Pancreas (tissue), 10 donors: ENCODE measurements at regions not wholly inside any gene's neighbourhood (a gene's known extent, or its start where the extent isn't known, plus 50 kb on each side); places are given as distances from the start of the nearest gene placed in this dataset.

Experiments
- ATAC-seq, 4 donors: fragments of 200-7000 bp; cut with Tn5 transposase; one replicate each; pipeline versions ENCODE4 v1.8.0 to v1.9.1; 2020; ENCODE audit warnings: mild to moderate bottlenecking in 4 of 4, moderate library complexity in 4 of 4
- DNase-seq, 6 donors: peaks; one replicate each; pipeline ENCODE4 v3.0.0-alpha.2; 2020
- FAIRE-seq: peaks from 2 replicates; lab custom pipeline; 2012; peaks lifted over from hg19 to GRCh38; lab: Jason Lieb, UNC
- H3K27ac ChIP-seq, 4 donors: fragments of 200-600 bp; sonication (generic); 1 replicate in 3 of 4; 2 replicates in 1 of 4; pipeline versions ENCODE4 v1.5.0 to v1.8.0; 2020
- H3K27me3 ChIP-seq, 4 donors: fragments of 200-600 bp; one replicate each; pipeline ENCODE4 v1.8.0; 2021
- H3K36me3 ChIP-seq, 3 donors: fragments of 200-600 bp; sonication (generic) in 1 of 3; one replicate each; pipeline versions ENCODE4 v1.5.0 to v1.8.0; 2020 to 2021
- H3K4me1 ChIP-seq, 3 donors: fragments of 200-600 bp; one replicate each; pipeline ENCODE4 v1.8.0; 2021
- H3K4me3 ChIP-seq, 4 donors: fragments of 200-600 bp; sonication (generic) in 2 of 4; one replicate each; pipeline versions ENCODE4 v1.5.0 to v1.8.0; 2020 to 2021
- H3K9me3 ChIP-seq, 4 donors: fragments of 200-600 bp; one replicate each; pipeline ENCODE4 v1.8.0; 2021
- CTCF ChIP-seq, 4 donors: fragments of 200-600 bp; sonication (generic) in 3 of 4; IDR thresholded peaks; one replicate each; pipeline versions ENCODE4 v1.5.0 to v1.8.0; 2021; ENCODE audit warnings: antibody characterized with exemption in 4 of 4
- WGBS, 2 donors: extraction: QIAGEN DNeasy Blood & Tissue Kit; methylation state at CpG; one replicate each; pipeline ENCODE4 v1.1.7; 2013; 5-methylcytosine and 5-hydroxymethylcytosine counted together
- intact Hi-C, 3 donors: fragments of 100-400 bp; cut with DNase I; formaldehyde crosslinking; loops; one replicate each; pipeline versions ENCODE4 v1.11.1 to v1.14.2; 2022
- donor health status: healthy with polysubstance abuse.
- donor health status: DM: no; HTN: no; CAD: no; lungs with moderate emphysema.
- donor health status: DM: no; HTN: no; CAD: no.
- donor health status: control.
- donor health status: control.
- donor health status: Bipolar disorder and iron deficiency.
- donor health status: DM: yes; HTN: yes; CAD: no.
- donor health status: DM: no; HTN: no; CAD: no.
- donor health status: DM: no; HTN: no; CAD: no.
- donor health status: DM: yes; HTN: yes; CAD: no.

- Histone ChIP-seq H3K27me3 (no peaks in the 10 kb centered on the region), H3K9me3 (no peaks in the 10 kb centered on the region), H3K27ac (no peak overlapping the region), H3K4me1 (no peaks in the 10 kb centered on the region), H3K36me3 (no peaks in the 10 kb centered on the region), H3K4me3 (no peak overlapping the region)
- no peak for TF ChIP-seq CTCF (IDR thresholded peaks at IDR 0.05)
- DNase-seq (no peak), FAIRE-seq (no peak), ATAC-seq (no peak)
- intact Hi-C loops, result no loop called here
- WGBS, 2 donors, result 41 to 48% methylated on average over 3 of the region's 3 CpGs
Observed at GRCh38 chr21:17348357-17348756, 164.5 kb upstream of the CXADR start.

- Histone ChIP-seq H3K36me3 (no peaks in the 10 kb centered on the region), H3K9me3 (no peaks in the 10 kb centered on the region), H3K27ac (no peak overlapping the region), H3K4me1 (no peaks in the 10 kb centered on the region), H3K27me3 (no peaks in the 10 kb centered on the region), H3K4me3 (no peak overlapping the region)
- no peak for DNase-seq
- intact Hi-C loops, result no loop called here
- TF ChIP-seq CTCF (IDR thresholded peaks at IDR 0.05), result no peak
- ATAC-seq, result no peak
- 26 to 44% methylated on average over 1 of the region's 1 CpG for WGBS, 2 donors
- no peak for FAIRE-seq
Observed at GRCh38 chr21:17348849-17349248, 164.0 kb upstream of the CXADR start.

GRCh38 chr21:17351766-17352165 lies 161.1 kb upstream of the CXADR start:
- H3K27ac ChIP-seq, result no peak overlapping the region
- no peaks in the 10 kb centered on the region for H3K9me3 ChIP-seq
- no peaks in the 10 kb centered on the region for H3K36me3 ChIP-seq
- ATAC-seq (no peak), FAIRE-seq (no peak), DNase-seq (no peak)
- WGBS, 2 donors, result 78 to 87% methylated on average over 2 of the region's 2 CpGs
- H3K27me3 ChIP-seq, result no peaks in the 10 kb centered on the region
- intact Hi-C loops, result no loop called here
- no peak overlapping the region for H3K4me3 ChIP-seq
- TF ChIP-seq CTCF (IDR thresholded peaks at IDR 0.05), result no peak
- H3K4me1 ChIP-seq, result no peaks in the 10 kb centered on the region

GRCh38 chr21:17352996-17353655 lies 159.7 kb upstream of the CXADR start:
- no peak for TF ChIP-seq CTCF (IDR thresholded peaks at IDR 0.05)
- H3K27ac ChIP-seq, result no peak overlapping the region
- no peaks in the 10 kb centered on the region for H3K36me3 ChIP-seq
- WGBS, 2 donors, result 78 to 79% methylated on average over 3 of the region's 3 CpGs
- FAIRE-seq (no peak), ATAC-seq (no peak), DNase-seq (no peak)
- H3K27me3 ChIP-seq, result no peaks in the 10 kb centered on the region
- intact Hi-C loops, result no loop called here
- H3K4me1 ChIP-seq, result no peaks in the 10 kb centered on the region
- H3K4me3 ChIP-seq, result no peak overlapping the region
- no peaks in the 10 kb centered on the region for H3K9me3 ChIP-seq

- Histone ChIP-seq H3K4me3 (no peak overlapping the region), H3K36me3 (no peaks in the 10 kb centered on the region), H3K27ac (no peak overlapping the region), H3K4me1 (no peaks in the 10 kb centered on the region), H3K27me3 (no peaks in the 10 kb centered on the region), H3K9me3 (no peaks in the 10 kb centered on the region)
- ATAC-seq (no peak), DNase-seq (no peak), FAIRE-seq (no peak)
- no peak for TF ChIP-seq CTCF (IDR thresholded peaks at IDR 0.05)
- 57 to 69% methylated on average over 2 of the region's 2 CpGs for WGBS, 2 donors
- intact Hi-C loops, result no loop called here
Observed at GRCh38 chr21:17359781-17360180, 153.1 kb upstream of the CXADR start.
